Type B pancreatic cell (in vitro differentiated cells): ENCODE measurements at regions not wholly inside any gene's neighbourhood (a gene's known extent, or its start where the extent isn't known, plus 50 kb on each side); places are given as distances from the start of the nearest gene placed in this dataset.
"Not testable (repeated sequence)": the region's sequence is repeated elsewhere in the genome, so short reads cannot be mapped to it uniquely, and the experiment has no call there.

Experiments
- DNase-seq: peaks from one replicate; pipeline ENCODE4 v3.0.0; 2021; ENCODE audit warnings: mixed read lengths; ENCODE audit not compliant: unreplicated experiment; ENCODE audit errors: extremely low spot score
- H3K27ac Mint-ChIP-seq: 2 replicates; pipeline ENCODE4 v1.8.0; 2021; ENCODE audit warnings: mild to moderate bottlenecking, mixed read lengths
- H3K27me3 Mint-ChIP-seq: 2 replicates; pipeline ENCODE4 v1.8.0; 2021; ENCODE audit warnings: mixed read lengths
- H3K36me3 Mint-ChIP-seq: 2 replicates; pipeline ENCODE4 v1.8.0; 2021; ENCODE audit warnings: mixed read lengths
- H3K4me1 Mint-ChIP-seq: one replicate; pipeline ENCODE4 v1.8.0; 2021; ENCODE audit warnings: mixed read lengths; ENCODE audit not compliant: unreplicated experiment
- H3K4me3 Mint-ChIP-seq: 2 replicates; pipeline ENCODE4 v1.8.0; 2021; ENCODE audit warnings: mild to moderate bottlenecking, mixed read lengths
- H3K9me3 Mint-ChIP-seq: 2 replicates; pipeline ENCODE4 v1.8.0; 2021; ENCODE audit warnings: mixed read lengths
- CTCF ChIP-seq: fragments of 200-600 bp; sonication (generic); conservative IDR thresholded peaks from 2 replicates; pipeline ENCODE4 v1.5.0; 2021; ENCODE audit warnings: antibody characterized with exemption, mild to moderate bottlenecking

GRCh38 chr1:234780112-234780511, 170.1 kb upstream of the IRF2BP2 start:
- DNase-seq, result peak; percentile 63
- H3K4me3 Mint-ChIP-seq, result no peak overlapping the region
- H3K4me1 Mint-ChIP-seq, result no peaks in the 10 kb centered on the region
- no peaks in the 10 kb centered on the region for H3K9me3 Mint-ChIP-seq
- no peak overlapping the region for H3K27ac Mint-ChIP-seq
- no peaks in the 10 kb centered on the region for H3K27me3 Mint-ChIP-seq
- TF ChIP-seq CTCF, result no peak
- no peaks in the 10 kb centered on the region for H3K36me3 Mint-ChIP-seq

DNA sequence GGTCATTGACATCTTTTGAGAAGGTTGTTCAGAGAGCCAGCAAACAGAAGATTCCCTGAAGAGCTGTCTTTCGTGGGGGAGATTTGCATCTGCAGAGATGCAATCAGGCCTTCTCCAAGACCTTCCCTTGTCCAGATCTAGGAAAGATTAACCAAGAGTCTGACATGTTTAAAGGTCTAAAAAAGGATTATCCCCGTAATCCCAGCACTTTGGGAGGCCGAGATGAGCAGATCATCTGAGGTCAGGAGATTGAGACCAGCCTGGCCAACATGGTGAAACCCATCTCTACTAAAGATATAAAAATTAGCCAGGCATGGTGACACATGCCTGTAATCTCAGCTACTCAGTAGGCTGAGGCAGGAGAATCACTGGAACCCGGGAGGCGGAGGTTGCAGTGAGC, 169.6 kb upstream of the IRF2BP2 start:
- not testable (repeated sequence) for H3K4me3 Mint-ChIP-seq, H3K27me3 Mint-ChIP-seq, H3K4me1 Mint-ChIP-seq, H3K9me3 Mint-ChIP-seq, H3K36me3 Mint-ChIP-seq, H3K27ac Mint-ChIP-seq
- DNase-seq, result peak; percentile 56

- no peak overlapping the region for H3K27ac Mint-ChIP-seq
- DNase-seq, result no peak
- H3K27me3 Mint-ChIP-seq, result no peaks in the 10 kb centered on the region
- no peak for TF ChIP-seq CTCF
- H3K36me3 Mint-ChIP-seq, result no peaks in the 10 kb centered on the region
- H3K4me1 Mint-ChIP-seq, result no peaks in the 10 kb centered on the region
- no peaks in the 10 kb centered on the region for H3K9me3 Mint-ChIP-seq
- no peak overlapping the region for H3K4me3 Mint-ChIP-seq
Observed at GRCh38 chr1:234779160-234779538, 169.2 kb upstream of the IRF2BP2 start.

DNA sequence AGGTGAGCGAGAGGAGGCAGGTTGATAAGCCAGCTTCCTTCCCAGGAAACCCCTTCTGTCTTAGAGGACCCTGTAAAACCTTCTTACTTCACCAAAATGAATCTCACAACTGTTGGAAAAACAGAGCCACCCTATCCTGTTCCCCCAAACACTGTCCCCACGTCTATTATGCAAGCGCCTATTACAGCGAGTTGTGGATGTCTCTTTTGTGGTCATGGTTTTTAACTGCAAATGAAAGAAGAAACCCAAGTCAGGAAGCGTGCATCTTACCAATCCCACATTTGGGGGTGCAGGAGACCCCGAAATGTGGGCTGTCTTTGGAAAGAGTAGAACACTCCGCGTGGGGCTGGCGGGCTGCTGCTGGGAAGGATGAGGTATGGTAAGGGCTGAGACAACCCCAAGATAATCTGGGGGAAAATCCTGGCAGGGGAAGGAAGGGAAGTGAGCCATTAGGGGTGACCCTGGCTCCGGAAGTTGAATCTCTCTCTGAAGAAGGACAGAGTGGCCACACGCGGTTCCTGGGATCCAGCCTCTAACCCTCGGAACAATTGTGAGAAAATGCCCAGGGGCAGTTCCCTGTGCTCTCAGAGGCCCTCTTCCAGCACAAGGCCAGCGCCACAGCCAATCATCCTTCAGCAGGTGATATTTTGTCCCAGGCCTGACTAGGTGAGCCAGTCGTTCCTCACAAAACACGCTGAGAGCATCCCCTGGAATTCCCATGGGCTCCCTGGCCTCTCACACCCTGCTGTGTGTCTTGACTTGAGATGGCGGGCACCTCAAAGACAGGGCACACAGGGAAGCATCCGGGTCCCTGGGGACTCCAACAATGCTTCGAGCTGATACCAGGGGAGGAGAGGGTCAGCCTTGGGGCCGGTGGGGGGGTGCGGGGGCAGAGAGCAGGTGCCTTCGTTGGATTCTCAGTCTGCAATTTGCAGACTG, 168.5 kb upstream of the IRF2BP2 start:
- H3K4me3 Mint-ChIP-seq, result no peak overlapping the region
- H3K36me3 Mint-ChIP-seq, result no peaks in the 10 kb centered on the region
- H3K4me1 Mint-ChIP-seq, result no peaks in the 10 kb centered on the region
- H3K9me3 Mint-ChIP-seq, result no peaks in the 10 kb centered on the region
- TF ChIP-seq CTCF, result no peak
- H3K27ac Mint-ChIP-seq, result no peak overlapping the region
- H3K27me3 Mint-ChIP-seq, result no peaks in the 10 kb centered on the region
- peak; percentile 79 for DNase-seq

- DNase-seq, result peak; percentile 47
- Mint-ChIP-seq H3K4me1 (peaks cover 1% of the 10 kb centered on the region), H3K27ac (no peak overlapping the region), H3K27me3 (no peaks in the 10 kb centered on the region), H3K9me3 (no peaks in the 10 kb centered on the region), H3K4me3 (no peak overlapping the region), H3K36me3 (no peaks in the 10 kb centered on the region)
- no peak for TF ChIP-seq CTCF
Observed at GRCh38 chr1:234777856-234778220, 167.9 kb upstream of the IRF2BP2 start.
